ENCODE measurements at regions not wholly inside any gene's neighbourhood (a gene's known extent, or its start where the extent isn't known, plus 50 kb on each side); places are given as distances from the start of the nearest gene placed in this dataset.
"Not testable (repeated sequence)": the region's sequence is repeated elsewhere in the genome, so short reads cannot be mapped to it uniquely, and the experiment has no call there.

DNA sequence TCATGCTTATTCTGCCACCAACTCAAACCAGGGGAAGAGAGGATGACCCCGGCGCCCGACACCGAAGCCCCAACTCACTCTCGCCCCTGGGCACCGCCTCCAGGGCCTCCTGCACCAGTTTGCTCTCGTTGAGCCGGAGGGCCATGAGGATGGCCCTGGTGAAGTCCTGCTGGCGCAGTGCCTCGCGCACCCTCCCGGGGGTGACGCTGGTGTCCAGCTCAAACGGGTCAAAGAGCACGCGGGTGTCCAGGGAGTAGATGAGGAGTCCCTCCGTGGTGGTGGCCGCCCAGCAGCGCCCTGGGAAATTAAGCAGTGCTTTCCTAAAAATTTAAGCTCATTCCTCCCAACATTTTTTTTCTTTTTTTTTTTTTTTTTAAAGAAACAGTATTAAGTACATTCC lies 5387.6 kb upstream of the TPTE start:
- not testable (repeated sequence) for TF ChIP-seq POLR2AphosphoS5 (IDR thresholded peaks at IDR 0.05; ENCODE audit: borderline replicate concordance, low read depth, low read length); EZH2 (IDR thresholded peaks at IDR 0.05)
